IMR-90 (cell line): ENCODE measurements at regions not wholly inside any gene's neighbourhood (a gene's known extent, or its start where the extent isn't known, plus 50 kb on each side); places are given as distances from the start of the nearest gene placed in this dataset.

Source experiments
- BHLHE40 ChIP-seq: fragments of 150-350 bp; IDR thresholded peaks from 2 replicates; pipeline ENCODE4 v1.6.1; 2016; ENCODE audit warnings: mild to moderate bottlenecking, low read depth, low read length
- CEBPB ChIP-seq: IDR thresholded peaks from 2 replicates; pipeline ENCODE4 v1.6.1; 2012; ENCODE audit warnings: low read depth, low read length, improper control_type of control experiment
- POLR2A ChIP-seq: IDR thresholded peaks from 2 replicates; pipeline ENCODE4 v1.6.1; 2012; ENCODE audit warnings: mild to moderate bottlenecking, low read depth, low read length
- TF ChIP-seq, protein P1 (sequence below): fragments of 150-350 bp; IDR thresholded peaks from 2 replicates; pipeline ENCODE4 v1.6.1; 2017; ENCODE audit warnings: mild to moderate bottlenecking, antibody characterized with exemption, low read length, low read depth

DNA sequence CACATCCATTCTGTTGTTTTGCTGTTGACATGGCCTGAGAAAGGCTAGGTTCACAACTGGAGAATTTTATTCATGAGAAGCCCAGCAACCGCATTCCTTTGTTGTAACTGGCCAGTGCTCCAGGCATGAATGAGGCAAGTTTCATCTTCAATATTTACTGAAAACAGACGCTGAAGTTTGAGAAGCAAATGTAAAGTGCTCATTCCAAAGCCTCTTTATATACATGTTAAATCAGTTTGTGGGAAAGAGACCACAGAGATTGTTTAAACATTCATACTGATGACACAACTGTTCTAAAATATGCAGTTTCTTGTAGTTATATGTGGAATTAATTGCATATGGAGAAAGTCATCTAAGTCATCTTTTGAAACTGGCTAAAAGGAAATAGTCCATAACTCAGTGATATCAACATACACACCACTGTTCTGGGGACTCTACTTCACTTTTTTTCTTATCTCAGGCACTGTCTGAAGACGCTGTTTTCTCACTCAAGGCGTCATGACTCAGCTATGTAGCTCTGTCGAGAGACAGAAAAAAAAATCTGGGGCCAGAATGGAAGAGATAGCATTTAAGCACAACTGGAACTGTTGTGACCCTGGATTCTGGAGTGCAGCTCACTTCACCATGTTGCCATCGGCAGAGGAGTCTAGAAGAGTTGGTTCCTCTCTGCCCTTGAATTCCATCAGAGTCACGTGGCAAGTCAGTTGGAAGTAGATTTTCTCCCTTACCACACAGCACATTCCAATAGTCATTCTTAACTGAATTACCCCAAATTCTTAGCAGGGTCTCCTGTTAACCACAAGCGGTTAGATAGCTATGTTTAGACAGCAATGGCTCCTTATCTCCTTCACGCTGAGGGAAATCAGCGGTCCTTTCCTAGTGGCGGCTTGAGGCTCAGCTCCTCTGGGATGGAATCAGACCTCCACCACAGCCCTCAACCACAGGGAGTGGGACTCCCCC lies 258.4 kb upstream of the HMGA2 start (continued):
- TF ChIP-seq, protein P1, sequence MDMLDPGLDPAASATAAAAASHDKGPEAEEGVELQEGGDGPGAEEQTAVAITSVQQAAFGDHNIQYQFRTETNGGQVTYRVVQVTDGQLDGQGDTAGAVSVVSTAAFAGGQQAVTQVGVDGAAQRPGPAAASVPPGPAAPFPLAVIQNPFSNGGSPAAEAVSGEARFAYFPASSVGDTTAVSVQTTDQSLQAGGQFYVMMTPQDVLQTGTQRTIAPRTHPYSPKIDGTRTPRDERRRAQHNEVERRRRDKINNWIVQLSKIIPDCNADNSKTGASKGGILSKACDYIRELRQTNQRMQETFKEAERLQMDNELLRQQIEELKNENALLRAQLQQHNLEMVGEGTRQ: peak; percentile 88
- peak; percentile 81 for TF ChIP-seq CEBPB
- TF ChIP-seq POLR2A: peak; percentile 72; the same call in 1 of the 2 replicates
- peak; percentile 70; the same call in 1 of the 2 replicates for TF ChIP-seq BHLHE40
